Lower lobe of right lung (tissue), 2 donors: ENCODE measurements at regions not wholly inside any gene's neighbourhood (a gene's known extent, or its start where the extent isn't known, plus 50 kb on each side); places are given as distances from the start of the nearest gene placed in this dataset. TPM values are rescaled to one million over a fixed set of nuclear protein-coding genes. Genes with fewer than 3 reads are reported as not detected.

Source experiments
- ATAC-seq, 2 donors: fragments of 200-7000 bp; cut with Tn5 transposase; one replicate each; pipeline ENCODE4 v1.9.1; 2020 to 2022; ENCODE audit warnings: mild to moderate bottlenecking in 2 of 2, moderate library complexity in 2 of 2
- DNase-seq: peaks from one replicate; pipeline ENCODE4 v3.0.0-alpha.2; 2020
- H3K27ac ChIP-seq: fragments of 200-600 bp; one replicate; pipeline ENCODE4 v1.8.0; 2022
- H3K27me3 ChIP-seq: fragments of 200-600 bp; one replicate; pipeline ENCODE4 v1.8.0; 2022; ENCODE audit warnings: low read depth
- H3K36me3 ChIP-seq: fragments of 200-600 bp; one replicate; pipeline ENCODE4 v1.8.0; 2022; ENCODE audit warnings: mild to moderate bottlenecking
- H3K4me1 ChIP-seq: fragments of 200-600 bp; one replicate; pipeline ENCODE4 v1.8.0; 2022
- H3K4me3 ChIP-seq: fragments of 200-600 bp; one replicate; pipeline ENCODE4 v1.8.0; 2022; ENCODE audit warnings: mild to moderate bottlenecking
- H3K9me3 ChIP-seq: fragments of 200-600 bp; one replicate; pipeline ENCODE4 v1.8.0; 2022
- CTCF ChIP-seq: fragments of 200-600 bp; IDR thresholded peaks from one replicate; pipeline ENCODE4 v1.8.0; 2022; ENCODE audit warnings: antibody characterized with exemption, mild to moderate bottlenecking
- intact Hi-C: fragments of 100-400 bp; cut with DNase I; formaldehyde crosslinking; loops from one replicate; pipeline ENCODE4 v1.11.0; 2022
- microRNA-seq: library from miRNA; unstranded; fragments of <30 nt; microRNA quantifications from one replicate; pipeline ENCODE4 v1.2.0, GENCODE V29; 2020; ENCODE audit warnings: borderline number of aligned reads
- donor health status: DM: no; HTN: yes; CAD: no; lungs with severe emphysema.

GRCh38 chr1:168369655-168370054, 89.0 kb downstream of the TBX19 start:
- no peak for TF ChIP-seq CTCF
- intact Hi-C loops = no loop called here
- ATAC-seq (no peak), DNase-seq (no peak)
- no peaks in the 10 kb centered on the region for H3K4me1 ChIP-seq
- no peaks in the 10 kb centered on the region for H3K9me3 ChIP-seq
- H3K27ac ChIP-seq = no peak overlapping the region
- H3K4me3 ChIP-seq = no peak overlapping the region
- H3K36me3 ChIP-seq = no peaks in the 10 kb centered on the region
- no peaks in the 10 kb centered on the region for H3K27me3 ChIP-seq

- Histone ChIP-seq H3K27ac (no peak overlapping the region), H3K27me3 (no peaks in the 10 kb centered on the region), H3K4me3 (no peak overlapping the region), H3K4me1 (no peaks in the 10 kb centered on the region), H3K36me3 (no peaks in the 10 kb centered on the region), H3K9me3 (no peaks in the 10 kb centered on the region)
- DNase-seq (no peak), ATAC-seq (no peak)
- intact Hi-C loops = no loop called here
- TF ChIP-seq CTCF = no peak
Measured at GRCh38 chr1:168368131-168368530, 87.5 kb downstream of the TBX19 start.

- intact Hi-C loops = no loop called here
- ATAC-seq (no peak), DNase-seq (no peak)
- H3K27ac ChIP-seq = no peak overlapping the region
- H3K9me3 ChIP-seq = no peaks in the 10 kb centered on the region
- TF ChIP-seq CTCF = no peak
- H3K36me3 ChIP-seq = no peaks in the 10 kb centered on the region
- H3K4me1 ChIP-seq = peaks cover 2% of the 10 kb centered on the region
- no peaks in the 10 kb centered on the region for H3K27me3 ChIP-seq
- H3K4me3 ChIP-seq = no peak overlapping the region
Measured at GRCh38 chr1:168365719-168366479, 85.2 kb downstream of the TBX19 start.

Small RNAs in the stretch of these regions (microRNA-seq; reads per million reads assigned to microRNA genes)
- gene MIR557 = not detected
